ENCODE measurements at regions not wholly inside any gene's neighbourhood (a gene's known extent, or its start where the extent isn't known, plus 50 kb on each side); places are given as distances from the start of the nearest gene placed in this dataset.

- no peak for TF ChIP-seq CTCF (IDR thresholded peaks at IDR 0.05 in 2 of 3, conservative IDR thresholded peaks at IDR 0.05 in 1 of 3; ENCODE audit: control insufficient read depth in 2 of 3, extremely low read depth in 1 of 3, insufficient read depth in 1 of 3, low read depth in 3 of 3, low read length in 3 of 3)
- no peak for TF ChIP-seq BCL11A (IDR thresholded peaks at IDR 0.05; ENCODE audit: low read depth, low read length)
- TF ChIP-seq POLR2AphosphoS5 (IDR thresholded peaks at IDR 0.05; ENCODE audit: low read length): no peak
- TF ChIP-seq, protein P1, sequence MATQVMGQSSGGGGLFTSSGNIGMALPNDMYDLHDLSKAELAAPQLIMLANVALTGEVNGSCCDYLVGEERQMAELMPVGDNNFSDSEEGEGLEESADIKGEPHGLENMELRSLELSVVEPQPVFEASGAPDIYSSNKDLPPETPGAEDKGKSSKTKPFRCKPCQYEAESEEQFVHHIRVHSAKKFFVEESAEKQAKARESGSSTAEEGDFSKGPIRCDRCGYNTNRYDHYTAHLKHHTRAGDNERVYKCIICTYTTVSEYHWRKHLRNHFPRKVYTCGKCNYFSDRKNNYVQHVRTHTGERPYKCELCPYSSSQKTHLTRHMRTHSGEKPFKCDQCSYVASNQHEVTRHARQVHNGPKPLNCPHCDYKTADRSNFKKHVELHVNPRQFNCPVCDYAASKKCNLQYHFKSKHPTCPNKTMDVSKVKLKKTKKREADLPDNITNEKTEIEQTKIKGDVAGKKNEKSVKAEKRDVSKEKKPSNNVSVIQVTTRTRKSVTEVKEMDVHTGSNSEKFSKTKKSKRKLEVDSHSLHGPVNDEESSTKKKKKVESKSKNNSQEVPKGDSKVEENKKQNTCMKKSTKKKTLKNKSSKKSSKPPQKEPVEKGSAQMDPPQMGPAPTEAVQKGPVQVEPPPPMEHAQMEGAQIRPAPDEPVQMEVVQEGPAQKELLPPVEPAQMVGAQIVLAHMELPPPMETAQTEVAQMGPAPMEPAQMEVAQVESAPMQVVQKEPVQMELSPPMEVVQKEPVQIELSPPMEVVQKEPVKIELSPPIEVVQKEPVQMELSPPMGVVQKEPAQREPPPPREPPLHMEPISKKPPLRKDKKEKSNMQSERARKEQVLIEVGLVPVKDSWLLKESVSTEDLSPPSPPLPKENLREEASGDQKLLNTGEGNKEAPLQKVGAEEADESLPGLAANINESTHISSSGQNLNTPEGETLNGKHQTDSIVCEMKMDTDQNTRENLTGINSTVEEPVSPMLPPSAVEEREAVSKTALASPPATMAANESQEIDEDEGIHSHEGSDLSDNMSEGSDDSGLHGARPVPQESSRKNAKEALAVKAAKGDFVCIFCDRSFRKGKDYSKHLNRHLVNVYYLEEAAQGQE (IDR thresholded peaks at IDR 0.05; ENCODE audit: low read depth, low read length): no peak
These were observed 180.9 kb upstream of the TLE3 start for GRCh38 chr15:70278644-70279043.
